AG08395 (cell line): ENCODE measurements at regions not wholly inside any gene's neighbourhood (a gene's known extent, or its start where the extent isn't known, plus 50 kb on each side); places are given as distances from the start of the nearest gene placed in this dataset.
"Not testable (repeated sequence)": the region's sequence is repeated elsewhere in the genome, so short reads cannot be mapped to it uniquely, and the experiment has no call there.

Source experiments
- DNase-seq: peaks from one replicate; pipeline ENCODE4 v3.0.0; 2012; ENCODE audit warnings: mixed read lengths, low spot score

GRCh38 chr7:149565096-149565382, 67.4 kb upstream of the ZNF746 start:
- no peak for DNase-seq

- DNase-seq, result no peak
Observed at GRCh38 chr7:149564340-149565095, 66.9 kb upstream of the ZNF746 start.

DNA sequence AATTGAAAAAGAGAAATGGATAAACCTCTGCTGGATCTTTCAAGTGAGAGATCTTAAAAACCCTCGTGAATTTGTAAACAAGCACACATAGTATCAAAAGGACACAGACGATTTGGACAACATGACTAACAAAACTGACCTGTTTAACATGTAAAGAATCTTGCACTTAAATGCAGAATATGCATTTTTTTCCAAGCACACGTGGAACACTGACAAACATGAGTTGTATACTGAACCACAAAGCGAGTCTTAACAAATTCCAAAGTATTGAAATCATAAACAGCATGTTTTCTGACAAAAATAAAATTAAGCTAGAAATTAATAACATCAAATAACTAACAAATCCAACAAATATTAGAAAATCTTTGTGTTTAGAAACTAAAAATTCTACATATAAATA, 65.0 kb upstream of the ZNF746 start:
- no peak for DNase-seq

GRCh38 chr7:149561072-149561471, 63.5 kb upstream of the ZNF746 start:
- peak; percentile 10 for DNase-seq

- peak; percentile 71 for DNase-seq
Observed at GRCh38 chr7:149559711-149560110, 62.1 kb upstream of the ZNF746 start.

DNA sequence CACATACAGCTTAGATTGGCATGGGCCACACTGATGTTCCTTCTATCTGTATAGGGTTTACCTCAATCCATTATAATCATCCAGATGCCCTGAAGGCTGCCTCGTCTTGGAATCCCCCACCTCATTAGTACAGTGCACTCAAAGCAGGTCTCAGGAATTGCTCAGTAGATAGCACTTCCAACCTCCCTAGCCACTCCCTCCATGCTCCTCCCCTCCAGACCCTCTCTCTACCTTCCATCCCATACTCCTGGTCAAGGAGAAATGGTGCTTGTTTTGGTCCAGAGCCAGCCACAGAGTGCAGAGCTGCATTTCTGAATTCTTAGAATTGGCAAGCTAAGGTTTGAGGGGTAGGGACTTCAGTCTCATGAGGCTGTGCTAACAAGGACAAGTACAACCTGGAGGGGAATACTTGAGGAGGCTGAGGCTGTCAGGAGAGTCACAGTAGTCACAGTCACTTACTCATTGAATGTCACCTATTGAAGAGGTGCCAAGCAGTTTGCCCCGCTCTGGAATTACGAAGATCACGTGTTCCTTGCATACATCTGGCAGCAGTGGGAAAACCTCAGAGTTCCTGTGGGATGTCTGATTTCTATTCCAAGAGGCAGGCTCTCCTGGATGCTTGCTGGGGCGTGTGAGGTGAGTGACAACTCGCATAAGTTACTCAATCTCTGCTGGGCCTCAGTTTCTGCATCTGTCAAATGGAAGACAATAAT, 60.7 kb upstream of the ZNF746 start:
- DNase-seq, result peak; percentile 89

DNA sequence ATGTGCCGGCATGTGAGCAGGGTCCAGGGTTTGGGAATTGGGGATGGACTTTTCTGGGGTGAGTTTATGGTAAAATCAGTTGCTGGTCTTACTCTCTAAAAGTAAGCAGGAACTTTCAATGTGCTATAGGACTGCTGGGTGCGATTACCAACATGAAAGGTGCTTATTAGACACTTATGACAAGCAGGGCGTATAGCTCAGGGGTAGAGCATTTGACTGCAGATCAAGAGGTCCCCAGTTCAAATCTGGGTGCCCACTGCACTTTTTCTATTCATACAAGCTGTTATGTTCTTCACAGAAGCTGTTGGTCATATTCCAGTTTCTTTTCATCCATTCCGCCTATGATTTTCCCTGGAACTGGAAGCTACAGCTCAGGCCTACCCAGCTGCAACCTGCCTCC, 58.9 kb upstream of the ZNF746 start:
- DNase-seq, result not testable (repeated sequence)

- DNase-seq, result not testable (repeated sequence)
Observed at GRCh38 chr7:149554821-149555220, 57.2 kb upstream of the ZNF746 start.

GRCh38 chr7:149553991-149554390, 56.4 kb upstream of the ZNF746 start:
- DNase-seq, result not testable (repeated sequence)

DNA sequence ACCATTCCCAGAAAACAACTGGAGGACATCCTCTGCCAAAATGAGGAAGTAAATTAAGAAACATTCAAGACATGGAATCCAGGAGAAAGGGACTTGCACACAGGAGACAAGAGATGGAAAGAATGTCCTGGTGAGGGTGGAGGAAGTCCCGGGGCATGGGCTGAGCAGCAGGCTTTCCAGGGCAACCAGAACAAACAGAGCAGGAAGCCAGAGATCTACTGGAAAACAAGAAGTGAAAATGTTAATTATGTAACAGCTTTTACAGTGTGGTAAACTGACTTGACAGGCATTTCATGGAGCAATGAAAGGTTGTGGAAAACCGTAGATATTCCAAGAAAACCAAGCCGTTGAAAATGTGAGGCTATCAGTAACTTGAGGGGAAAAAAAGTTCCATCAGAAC, 55.2 kb upstream of the ZNF746 start:
- DNase-seq, result no peak
